HCT116 (cell line): ENCODE measurements at regions not wholly inside any gene's neighbourhood (a gene's known extent, or its start where the extent isn't known, plus 50 kb on each side); places are given as distances from the start of the nearest gene placed in this dataset.

Experiments
- ATAC-seq: fragments of 200-7000 bp; cut with Tn5 transposase; 2 replicates; pipeline ENCODE4 v1.9.1; 2020; ENCODE audit warnings: mild to moderate bottlenecking, moderate library complexity
- BruUV-seq: library from RNA; stranded (reverse); fragments of 400-500 nt; replicated peaks from 2 replicates; lab custom pipeline; 2021; lab: Mats Ljungman, UMichigan
- CTCF ChIA-PET: fragments of 300-600 bp; sonication (Branson Sonifier 250); formaldehyde crosslinking; loops from one replicate; lab custom pipeline; 2021; ENCODE audit warnings: antibody characterized with exemption; lab: Charles Lee
- POLR2A ChIA-PET: fragments of 300-600, 350-600 bp; sonication (Branson Sonifier 250); formaldehyde crosslinking; loops from one replicate; lab custom pipeline; 2021; ENCODE audit warnings: antibody characterized with exemption; lab: Charles Lee
- RAD21 ChIA-PET, 2 experiments: fragments of 300-600 bp; sonication (Branson Sonifier 250); formaldehyde crosslinking; loops; one replicate each; lab custom pipeline; 2023; ENCODE audit warnings: low total read pairs in 2 of 2; ENCODE audit not compliant: uncharacterized antibody in 2 of 2, unreplicated experiment in 2 of 2, low non-redundant PET in 1 of 2; lab: Charles Lee
- DNase-seq: peaks from one replicate; pipeline ENCODE4 v3.0.0-alpha.2; 2010; ENCODE audit warnings: low read depth, low spot score
- H2AFZ ChIP-seq: fragments of 200-600 bp; shearing (Covaris generic), sonication (generic); 2 replicates; pipeline ENCODE4 v1.6.1; 2017; ENCODE audit warnings: low read depth, mixed run types, mixed read lengths, antibody characterized with exemption, low read length; ENCODE audit not compliant: poor library complexity, severe bottlenecking
- H3K27ac ChIP-seq: 2 replicates; pipeline ENCODE4 v1.5.1; 2012; ENCODE audit warnings: low read depth, low read length
- H3K27me3 ChIP-seq: fragments of 200-600 bp; sonication (generic); 2 replicates; pipeline ENCODE4 v1.6.1; 2016; ENCODE audit warnings: mixed run types, low read length, mixed read lengths; ENCODE audit not compliant: insufficient read depth
- H3K36me3 ChIP-seq, 2 experiments: fragments of 200-500 bp in 1 of 2; fragments of 200-600 bp in 1 of 2; sonication (Bioruptor generic) in 1 of 2; sonication (generic) in 1 of 2; 2 replicates each; pipeline versions ENCODE4 v1.5.1 to v1.6.1; 2014 to 2016; ENCODE audit warnings: low read length in 2 of 2, inconsistent platforms in 1 of 2, mixed read lengths in 1 of 2, mixed run types in 1 of 2; ENCODE audit not compliant: insufficient read depth in 2 of 2, control insufficient read depth in 1 of 2
- H3K4me1 ChIP-seq, 2 experiments: fragments of 200-600 bp in 1 of 2; sonication (generic) in 1 of 2; 2 replicates each; pipeline versions ENCODE4 v1.5.1 to v1.6.1; 2012 to 2017; ENCODE audit warnings: low read length in 2 of 2, inconsistent platforms in 1 of 2, mild to moderate bottlenecking in 1 of 2, mixed read lengths in 1 of 2, mixed run types in 1 of 2, moderate library complexity in 1 of 2; ENCODE audit not compliant: insufficient read depth in 2 of 2, control insufficient read depth in 1 of 2
- H3K4me2 ChIP-seq: fragments of 200-600 bp; sonication (generic); 2 replicates; pipeline ENCODE4 v1.6.1; 2017; ENCODE audit warnings: mixed run types, low read length, mixed read lengths
- H3K4me3 ChIP-seq, 2 experiments: fragments of 200-600 bp in 1 of 2; sonication (generic) in 1 of 2; replicated peaks in 1 of 2; 2 replicates each; pipeline ENCODE4 v1.5.1; 2011 to 2016; ENCODE audit warnings: low read length in 2 of 2, control low read depth in 1 of 2, low read depth in 1 of 2, mild to moderate bottlenecking in 1 of 2, mixed read lengths in 1 of 2, mixed run types in 1 of 2
- H3K79me2 ChIP-seq: fragments of 200-600 bp; sonication (generic); 2 replicates; pipeline ENCODE4 v1.6.1; 2017; ENCODE audit warnings: mild to moderate bottlenecking, mixed run types, low read length, moderate library complexity, mixed read lengths; ENCODE audit not compliant: insufficient read depth
- H3K9ac ChIP-seq: fragments of 200-600 bp; sonication (generic); 2 replicates; pipeline ENCODE4 v1.6.1; 2016; ENCODE audit warnings: low read length, mixed read lengths
- H3K9me2 ChIP-seq: fragments of 200-600 bp; sonication (generic), shearing (Covaris generic); 2 replicates; pipeline ENCODE4 v1.6.1; 2017; ENCODE audit warnings: mixed run types, mild to moderate bottlenecking, moderate library complexity; ENCODE audit not compliant: insufficient read depth
- H3K9me3 ChIP-seq, 2 experiments: fragments of 200-500 bp in 1 of 2; fragments of 200-600 bp in 1 of 2; sonication (Bioruptor generic) in 1 of 2; sonication (generic) in 1 of 2; 2 replicates each; pipeline ENCODE4 v1.6.1; 2014 to 2017; ENCODE audit warnings: low read length in 2 of 2, mixed read lengths in 2 of 2, inconsistent platforms in 1 of 2, low read depth in 1 of 2, mild to moderate bottlenecking in 1 of 2, mixed run types in 1 of 2, moderate library complexity in 1 of 2; ENCODE audit not compliant: control insufficient read depth in 1 of 2, insufficient read depth in 1 of 2
- H4K20me1 ChIP-seq: fragments of 200-600 bp; sonication (generic), shearing (Covaris generic); 2 replicates; pipeline ENCODE4 v1.6.1; 2017; ENCODE audit warnings: mixed run types, mild to moderate bottlenecking, moderate library complexity; ENCODE audit not compliant: insufficient read depth
- CBX3 ChIP-seq: IDR thresholded peaks from 2 replicates; pipeline ENCODE4 v1.6.1; 2012; ENCODE audit warnings: low read depth
- CEBPB ChIP-seq: IDR thresholded peaks from 2 replicates; pipeline ENCODE4 v1.6.1; 2012; ENCODE audit warnings: low read depth
- EGR1 ChIP-seq: IDR thresholded peaks from 2 replicates; pipeline ENCODE4 v1.6.1; 2012; ENCODE audit warnings: low read depth
- SP1 ChIP-seq: IDR thresholded peaks from 2 replicates; pipeline ENCODE4 v1.6.1; 2012; ENCODE audit warnings: low read depth
- TCF7L2 ChIP-seq: IDR thresholded peaks from 2 replicates; pipeline ENCODE4 v1.7.0; 2011; ENCODE audit warnings: borderline replicate concordance, inconsistent platforms; ENCODE audit not compliant: insufficient read depth, insufficient read length; ENCODE audit errors: extremely low read depth
- YY1 ChIP-seq: IDR thresholded peaks from 2 replicates; pipeline ENCODE4 v1.6.1; 2011; ENCODE audit warnings: low read length, low read depth, moderate library complexity, mild to moderate bottlenecking; ENCODE audit not compliant: insufficient replicate concordance; ENCODE audit errors: extremely low read depth
- ZBTB33 ChIP-seq: IDR thresholded peaks from 2 replicates; pipeline ENCODE4 v1.6.1; 2011; ENCODE audit warnings: mild to moderate bottlenecking, low read length, moderate library complexity; ENCODE audit not compliant: insufficient replicate concordance; ENCODE audit errors: extremely low read depth
- ZFX ChIP-seq: fragments of 450-650 bp; IDR thresholded peaks from 2 replicates; pipeline ENCODE4 v1.6.1; 2017
- intact Hi-C: fragments of 100-400 bp; cut with micrococcal nuclease; formaldehyde crosslinking; loops from 2 replicates; pipeline ENCODE4 v1.10.0; 2022

- H3K27me3 ChIP-seq: no peaks in the 10 kb centered on the region
- H3K4me3 ChIP-seq: no peak overlapping the region
- H4K20me1 ChIP-seq: no peaks in the 10 kb centered on the region
- no peak for DNase-seq
- ATAC-seq: no peak
- H2AFZ ChIP-seq: no peak overlapping the region
- RAD21 ChIA-PET: no interaction called here
- intact Hi-C loops: no loop called here
- no TSS peak for BruUV-seq
- H3K79me2 ChIP-seq: no peaks in the 10 kb centered on the region
- H3K9me3 ChIP-seq: no peaks in the 10 kb centered on the region
- H3K9me2 ChIP-seq: no peaks in the 10 kb centered on the region; the same call in 1 of the 2 replicates
- no peak overlapping the region for H3K9ac ChIP-seq
- TF ChIP-seq ZBTB33 (no peak), ZFX (no peak), TCF7L2 (no peak), YY1 (no peak), CBX3 (no peak), SP1 (no peak), CEBPB (no peak), EGR1 (no peak)
- TF ChIP-seq, all 23 proteins: peak for 0
- CTCF ChIA-PET: no interaction called here
- no peaks in the 10 kb centered on the region for H3K36me3 ChIP-seq
- no peak overlapping the region for H3K4me2 ChIP-seq
- H3K27ac ChIP-seq: no peak overlapping the region
- H3K4me1 ChIP-seq: 0 out of 4 replicates have a peak, but pooled peaks cover 0 to 4% of the 10 kb centered on the region in 2 experiments
- POLR2A ChIA-PET: no interaction called here
Observed at GRCh38 chr6:141165002-141165665, 967.6 kb upstream of the GJE1 start.
